ENCODE measurements at regions not wholly inside any gene's neighbourhood (a gene's known extent, or its start where the extent isn't known, plus 50 kb on each side); places are given as distances from the start of the nearest gene placed in this dataset.
"Not testable (repeated sequence)": the region's sequence is repeated elsewhere in the genome, so short reads cannot be mapped to it uniquely, and the experiment has no call there.

DNA sequence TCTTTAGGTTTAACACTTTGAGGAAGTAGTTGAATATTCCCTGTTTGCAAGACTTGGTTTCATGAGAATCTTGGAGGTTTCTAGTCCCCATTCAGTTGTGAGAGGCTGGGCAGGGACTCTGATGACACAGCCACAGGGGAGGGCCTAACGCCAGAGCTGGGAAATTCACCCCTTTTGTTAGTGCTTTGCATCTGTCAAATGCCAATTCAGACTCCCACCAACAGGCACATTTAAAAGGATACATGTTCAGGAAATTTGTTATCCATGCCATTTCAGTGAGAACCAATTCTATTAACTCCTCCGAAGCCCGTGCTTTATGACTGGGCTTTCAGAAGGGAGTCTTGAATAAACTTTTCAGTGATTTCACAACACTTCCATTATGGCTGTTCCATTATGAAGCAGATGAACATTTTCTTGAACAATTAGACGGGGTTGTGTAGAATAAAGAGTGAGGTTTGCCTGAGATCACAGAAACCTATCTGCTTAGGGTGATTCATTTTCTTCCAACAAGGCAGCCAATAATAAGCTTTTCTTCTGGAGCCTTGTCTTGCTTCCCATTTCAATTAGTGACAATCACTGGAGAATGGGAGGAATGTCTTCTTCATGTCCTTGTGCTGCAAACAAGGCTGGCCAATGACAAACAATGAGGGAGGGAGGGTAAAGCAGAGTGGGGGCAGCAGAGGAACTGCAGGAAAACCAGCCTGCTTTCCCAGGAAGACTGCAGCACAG lies 90.6 kb downstream of the SOX14 start:
- no peaks in the 10 kb centered on the region for H3K36me3 ChIP-seq
- no peak overlapping the region for H3K4me3 ChIP-seq
- no peak for TF ChIP-seq POLR2AphosphoS5 (IDR thresholded peaks at IDR 0.05; ENCODE audit: insufficient read depth in 1 of 2, low read depth in 1 of 2)
- TF ChIP-seq, protein P1, sequence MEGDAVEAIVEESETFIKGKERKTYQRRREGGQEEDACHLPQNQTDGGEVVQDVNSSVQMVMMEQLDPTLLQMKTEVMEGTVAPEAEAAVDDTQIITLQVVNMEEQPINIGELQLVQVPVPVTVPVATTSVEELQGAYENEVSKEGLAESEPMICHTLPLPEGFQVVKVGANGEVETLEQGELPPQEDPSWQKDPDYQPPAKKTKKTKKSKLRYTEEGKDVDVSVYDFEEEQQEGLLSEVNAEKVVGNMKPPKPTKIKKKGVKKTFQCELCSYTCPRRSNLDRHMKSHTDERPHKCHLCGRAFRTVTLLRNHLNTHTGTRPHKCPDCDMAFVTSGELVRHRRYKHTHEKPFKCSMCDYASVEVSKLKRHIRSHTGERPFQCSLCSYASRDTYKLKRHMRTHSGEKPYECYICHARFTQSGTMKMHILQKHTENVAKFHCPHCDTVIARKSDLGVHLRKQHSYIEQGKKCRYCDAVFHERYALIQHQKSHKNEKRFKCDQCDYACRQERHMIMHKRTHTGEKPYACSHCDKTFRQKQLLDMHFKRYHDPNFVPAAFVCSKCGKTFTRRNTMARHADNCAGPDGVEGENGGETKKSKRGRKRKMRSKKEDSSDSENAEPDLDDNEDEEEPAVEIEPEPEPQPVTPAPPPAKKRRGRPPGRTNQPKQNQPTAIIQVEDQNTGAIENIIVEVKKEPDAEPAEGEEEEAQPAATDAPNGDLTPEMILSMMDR (IDR thresholded peaks at IDR 0.05), result no peak
- TF ChIP-seq POLR2A (IDR thresholded peaks at IDR 0.05), result no peak
- intact Hi-C loops (cut with DNase I), result no loop called here
- H3K4me1 ChIP-seq, result no peaks in the 10 kb centered on the region
- H3K9me3 ChIP-seq, result no peaks in the 10 kb centered on the region
- H3K27me3 ChIP-seq, result no peaks in the 10 kb centered on the region
- no peak for DNase-seq (ENCODE audit: extremely low spot score in 2 of 2)
- H3K27ac ChIP-seq, result no peak overlapping the region

DNA sequence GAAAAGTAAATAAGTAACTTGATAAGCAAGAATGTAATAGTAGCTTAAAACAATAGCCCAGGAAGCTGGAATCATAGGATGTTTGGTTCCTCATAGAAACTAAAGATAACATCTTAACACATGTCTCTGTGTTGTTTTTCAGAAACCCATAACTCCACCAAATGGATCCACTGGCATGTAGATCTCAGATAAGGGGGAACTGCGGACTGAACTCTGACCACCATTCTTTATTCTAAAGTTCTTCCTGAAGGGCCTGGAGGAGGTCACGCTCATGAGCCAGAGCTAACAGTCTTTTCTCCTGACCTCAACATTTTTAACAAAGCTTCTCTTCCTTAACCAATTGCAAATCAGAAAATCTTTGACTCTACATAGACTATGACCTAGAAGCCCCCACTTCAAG lies 101.9 kb downstream of the SOX14 start:
- intact Hi-C loops (cut with DNase I), result no loop called here
- no peak for TF ChIP-seq POLR2AphosphoS5 (IDR thresholded peaks at IDR 0.05; ENCODE audit: insufficient read depth in 1 of 2, low read depth in 1 of 2)
- TF ChIP-seq, protein P1 (IDR thresholded peaks at IDR 0.05), result no peak
- no peak for TF ChIP-seq POLR2A (IDR thresholded peaks at IDR 0.05)
- H3K27me3 ChIP-seq, result no peaks in the 10 kb centered on the region
- H3K9me3 ChIP-seq, result no peaks in the 10 kb centered on the region
- H3K36me3 ChIP-seq, result no peaks in the 10 kb centered on the region
- no peaks in the 10 kb centered on the region for H3K4me1 ChIP-seq
- DNase-seq (ENCODE audit: extremely low spot score in 2 of 2), result no peak
- no peak overlapping the region for H3K4me3 ChIP-seq
- no peak overlapping the region for H3K27ac ChIP-seq

DNA sequence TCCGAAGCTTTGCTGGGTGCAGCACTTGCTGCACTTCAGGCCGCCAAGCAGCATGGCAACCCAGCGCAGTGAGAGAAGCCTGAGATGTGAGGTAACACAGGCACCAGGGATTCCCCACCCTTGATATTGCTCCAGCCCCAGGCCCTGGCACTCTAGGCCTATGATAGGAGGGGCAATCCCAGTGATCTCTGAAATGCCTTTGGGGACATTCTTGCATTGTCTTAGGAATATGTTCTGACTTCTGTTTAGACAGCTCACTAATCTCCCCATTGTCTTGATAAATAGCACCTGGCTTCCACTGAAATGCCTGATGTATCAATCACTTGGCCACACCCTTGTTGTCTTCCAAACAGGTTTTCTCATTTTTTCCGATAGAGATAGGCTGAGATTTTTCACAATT lies 102.8 kb downstream of the SOX14 start:
- no peak for DNase-seq (ENCODE audit: extremely low spot score in 2 of 2)
- intact Hi-C loops (cut with DNase I), result no loop called here
- Histone ChIP-seq H3K4me1 (no peaks in the 10 kb centered on the region), H3K27me3 (no peaks in the 10 kb centered on the region), H3K4me3 (no peak overlapping the region), H3K27ac (no peak overlapping the region), H3K9me3 (no peaks in the 10 kb centered on the region), H3K36me3 (no peaks in the 10 kb centered on the region)
- TF ChIP-seq POLR2A (IDR thresholded peaks at IDR 0.05) (no peak), POLR2AphosphoS5 (IDR thresholded peaks at IDR 0.05; ENCODE audit: insufficient read depth in 1 of 2, low read depth in 1 of 2) (no peak)
- TF ChIP-seq, protein P1 (IDR thresholded peaks at IDR 0.05), result no peak

DNA sequence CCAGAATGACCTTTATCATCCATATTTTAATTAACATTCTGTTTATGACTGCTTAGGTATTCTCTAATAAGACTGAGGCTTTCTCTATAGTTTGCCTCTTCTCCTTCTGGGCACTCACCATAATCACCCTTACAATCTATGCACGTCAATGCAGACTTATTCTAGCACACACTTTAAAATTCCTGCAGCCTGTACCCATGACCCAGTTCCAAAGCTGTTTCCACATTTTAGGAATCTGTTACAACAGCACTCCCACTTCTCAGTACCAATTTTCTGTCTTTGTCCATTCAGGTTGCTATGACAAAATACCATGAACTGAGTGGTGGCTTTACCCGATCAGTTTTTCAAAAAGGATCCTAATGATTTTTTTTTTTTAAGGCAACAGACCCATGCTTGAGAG lies 103.5 kb downstream of the SOX14 start:
- H3K27me3 ChIP-seq, result no peaks in the 10 kb centered on the region
- H3K36me3 ChIP-seq, result no peaks in the 10 kb centered on the region
- no peak overlapping the region for H3K27ac ChIP-seq
- H3K4me1 ChIP-seq, result no peaks in the 10 kb centered on the region
- no peaks in the 10 kb centered on the region for H3K9me3 ChIP-seq
- intact Hi-C loops (cut with DNase I), result no loop called here
- no peak for DNase-seq (ENCODE audit: extremely low spot score in 2 of 2)
- TF ChIP-seq, protein P1 (IDR thresholded peaks at IDR 0.05), result no peak
- no peak for TF ChIP-seq POLR2AphosphoS5 (IDR thresholded peaks at IDR 0.05; ENCODE audit: insufficient read depth in 1 of 2, low read depth in 1 of 2)
- H3K4me3 ChIP-seq, result no peak overlapping the region

DNA sequence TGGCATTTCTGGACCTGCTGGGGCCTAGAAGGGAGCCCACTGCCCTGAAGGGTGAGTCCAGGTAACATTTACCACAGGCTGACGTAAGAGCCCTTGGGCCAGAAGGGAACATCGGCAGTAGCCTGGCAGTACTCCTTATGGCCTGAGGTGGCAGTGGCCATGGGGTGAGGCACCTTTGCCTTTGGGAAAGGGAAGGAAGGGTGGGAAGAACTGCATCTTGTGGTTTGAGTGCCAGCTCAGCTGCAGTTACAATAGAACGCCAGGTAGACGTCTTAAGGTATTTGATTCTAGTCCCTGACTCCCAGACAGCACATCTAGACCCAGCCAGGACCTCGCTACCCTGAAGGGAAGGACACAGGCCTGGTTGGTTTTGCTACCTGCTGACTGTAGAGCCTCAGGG lies 104.9 kb downstream of the SOX14 start:
- no peak for TF ChIP-seq POLR2AphosphoS5 (IDR thresholded peaks at IDR 0.05; ENCODE audit: insufficient read depth in 1 of 2, low read depth in 1 of 2)
- TF ChIP-seq, protein P1 (IDR thresholded peaks at IDR 0.05), result no peak
- no peak for TF ChIP-seq POLR2A (IDR thresholded peaks at IDR 0.05)
- Histone ChIP-seq H3K9me3 (no peaks in the 10 kb centered on the region), H3K27me3 (no peaks in the 10 kb centered on the region), H3K4me3 (no peak overlapping the region), H3K4me1 (no peaks in the 10 kb centered on the region), H3K36me3 (no peaks in the 10 kb centered on the region), H3K27ac (no peak overlapping the region)
- intact Hi-C loops (cut with DNase I), result no loop called here
- DNase-seq (ENCODE audit: extremely low spot score in 2 of 2), result no peak

DNA sequence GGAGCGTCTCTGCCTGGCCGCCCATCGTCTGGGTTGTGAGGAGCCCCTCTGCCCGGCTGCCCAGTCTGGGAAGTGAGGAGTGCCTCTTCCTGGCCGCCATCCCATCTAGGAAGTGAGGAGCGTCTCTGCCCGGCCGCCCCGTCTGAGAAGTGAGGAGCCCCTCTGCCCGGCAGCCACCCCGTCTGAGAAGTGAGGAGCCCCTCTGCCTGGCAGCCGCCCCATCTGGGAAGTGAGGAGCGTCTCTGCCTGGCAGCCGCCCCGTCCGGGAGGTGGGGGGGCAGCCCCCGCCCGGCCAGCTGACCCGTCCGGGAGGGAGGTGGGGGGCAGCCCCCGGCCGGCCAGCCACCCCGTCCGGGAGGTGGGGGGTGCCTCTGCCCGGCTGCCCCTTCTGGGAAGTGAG lies 108.5 kb downstream of the SOX14 start:
- H3K27me3 ChIP-seq; H3K27ac ChIP-seq; H3K4me1 ChIP-seq; H3K9me3 ChIP-seq; DNase-seq (ENCODE audit: extremely low spot score in 2 of 2); H3K36me3 ChIP-seq; H3K4me3 ChIP-seq; intact Hi-C loops (cut with DNase I): not testable (repeated sequence)

DNA sequence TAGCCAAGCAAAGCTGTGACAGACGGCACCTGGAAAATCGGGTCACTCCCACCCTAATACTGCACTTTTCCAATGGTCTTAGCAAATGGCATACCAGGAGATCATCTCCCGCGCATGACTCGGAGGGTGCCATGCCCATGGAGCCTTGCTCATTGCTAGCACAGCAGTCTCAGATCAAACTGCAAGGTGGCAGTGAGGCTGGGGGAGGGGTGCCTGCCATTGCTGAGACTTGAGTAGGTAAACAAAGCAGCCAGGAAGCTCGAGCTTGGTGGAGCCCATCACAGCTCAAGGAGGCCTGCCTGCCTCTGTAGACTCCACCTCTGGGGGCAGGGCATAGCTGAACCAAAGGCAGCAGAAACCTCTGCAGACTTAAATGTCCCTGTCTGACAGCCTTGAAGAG lies 113.1 kb upstream of the CLDN18 start:
- H3K9me3 ChIP-seq; H3K27me3 ChIP-seq; H3K4me1 ChIP-seq; H3K36me3 ChIP-seq; H3K4me3 ChIP-seq; intact Hi-C loops (cut with DNase I); DNase-seq (ENCODE audit: extremely low spot score in 2 of 2); H3K27ac ChIP-seq: not testable (repeated sequence)

Data from vagina (tissue), 2 donors.